CD14-positive monocyte (primary cell): ENCODE measurements at regions not wholly inside any gene's neighbourhood (a gene's known extent, or its start where the extent isn't known, plus 50 kb on each side); places are given as distances from the start of the nearest gene placed in this dataset.
A peak's percentile ranks its signal among the peaks of the same experiment; 100 is the strongest.

ENCODE experiments used
- DNase-seq, 3 donors: peaks; one replicate each; pipeline ENCODE4 v3.0.0-alpha.2; 2011 to 2022
- H2AFZ ChIP-seq: 2 replicates; pipeline ENCODE4 v1.6.0; 2012; ENCODE audit warnings: mild to moderate bottlenecking, low read depth, low read length, inconsistent platforms; ENCODE audit not compliant: insufficient read depth, poor library complexity, severe bottlenecking
- H3K27ac ChIP-seq, 2 donors: 1 replicate in 1 of 2; 2 replicates in 1 of 2; pipeline ENCODE4 v1.5.1; 2012 to 2013; ENCODE audit warnings: low read length in 2 of 2, control low read depth in 1 of 2, inconsistent platforms in 1 of 2, low read depth in 1 of 2, mild to moderate bottlenecking in 1 of 2
- H3K27me3 ChIP-seq, 2 donors: one replicate each; pipeline versions ENCODE4 v1.6.0 to v1.6.1; 2011 to 2013; ENCODE audit warnings: low read length in 2 of 2; ENCODE audit not compliant: control insufficient read depth in 2 of 2, insufficient read depth in 2 of 2
- H3K36me3 ChIP-seq, 2 donors: replicated peaks in 1 of 2; 1 replicate in 1 of 2; 2 replicates in 1 of 2; pipeline versions ENCODE4 v1.5.1 to v1.6.1; 2012 to 2013; ENCODE audit warnings: low read length in 2 of 2, control low read depth in 1 of 2, inconsistent platforms in 1 of 2, mild to moderate bottlenecking in 1 of 2; ENCODE audit not compliant: insufficient read depth in 2 of 2, control insufficient read depth in 1 of 2
- H3K4me1 ChIP-seq, 2 donors: 1 replicate in 1 of 2; 2 replicates in 1 of 2; pipeline versions ENCODE4 v1.5.1 to v1.6.1; 2012 to 2013; ENCODE audit warnings: low read length in 2 of 2, control low read depth in 1 of 2, inconsistent platforms in 1 of 2, mild to moderate bottlenecking in 1 of 2, moderate library complexity in 1 of 2; ENCODE audit not compliant: insufficient read depth in 2 of 2, control insufficient read depth in 1 of 2
- H3K4me2 ChIP-seq: replicated peaks from 2 replicates; pipeline ENCODE3; 2012; ENCODE audit warnings: low read length, moderate library complexity, mild to moderate bottlenecking; ENCODE audit not compliant: poor library complexity, severe bottlenecking; ENCODE audit errors: extremely low read depth
- H3K4me3 ChIP-seq, 3 experiments: fragments of 200-600 bp in 1 of 3; sonication (generic) in 1 of 3; replicated peaks in 1 of 3; 1 replicate in 2 of 3; 2 replicates in 1 of 3; pipeline ENCODE4 v1.5.1; 2011 to 2013; ENCODE audit warnings: low read length in 3 of 3, mild to moderate bottlenecking in 3 of 3, control low read depth in 2 of 3, low read depth in 2 of 3, inconsistent platforms in 1 of 3, moderate library complexity in 1 of 3
- H3K79me2 ChIP-seq: 2 replicates; pipeline ENCODE4 v1.6.0; 2012; ENCODE audit warnings: mild to moderate bottlenecking, control low read depth, inconsistent platforms, low read length, moderate library complexity; ENCODE audit not compliant: insufficient read depth
- H3K9ac ChIP-seq: 2 replicates; pipeline ENCODE4 v1.6.0; 2017; ENCODE audit warnings: low read length, mild to moderate bottlenecking; ENCODE audit not compliant: insufficient read depth, poor library complexity, severe bottlenecking
- H3K9me3 ChIP-seq, 2 donors: replicated peaks in 1 of 2; 1 replicate in 1 of 2; 2 replicates in 1 of 2; pipeline versions ENCODE4 v1.5.1 to v1.6.1; 2012 to 2013; ENCODE audit warnings: low read length in 2 of 2, control low read depth in 1 of 2; ENCODE audit not compliant: control insufficient read depth in 1 of 2, insufficient read depth in 1 of 2
- H4K20me1 ChIP-seq: 2 replicates; pipeline ENCODE4 v1.6.0; 2012; ENCODE audit warnings: mild to moderate bottlenecking, low read length, control low read depth, moderate library complexity; ENCODE audit not compliant: insufficient read depth
- H3K27ac Mint-ChIP-seq, 7 donors: one replicate each; pipeline ENCODE4 v1.8.0; 2020; ENCODE audit warnings: mild to moderate bottlenecking in 7 of 7, mixed read lengths in 7 of 7, moderate library complexity in 6 of 7, inconsistent platforms in 2 of 7
- H3K27me3 Mint-ChIP-seq, 3 donors: one replicate each; pipeline ENCODE4 v1.8.0; 2021 to 2022; ENCODE audit warnings: low read depth in 3 of 3, mild to moderate bottlenecking in 3 of 3, mixed read lengths in 3 of 3, moderate library complexity in 3 of 3, inconsistent platforms in 1 of 3
- H3K36me3 Mint-ChIP-seq, 2 donors: one replicate each; pipeline ENCODE4 v1.8.0; 2020; ENCODE audit warnings: mixed read lengths in 2 of 2, inconsistent platforms in 1 of 2, mild to moderate bottlenecking in 1 of 2
- H3K4me1 Mint-ChIP-seq: one replicate; pipeline ENCODE4 v1.8.0; 2020; ENCODE audit warnings: mild to moderate bottlenecking, mixed read lengths
- H3K4me3 Mint-ChIP-seq, 2 donors: one replicate each; pipeline ENCODE4 v1.8.0; 2020; ENCODE audit warnings: mild to moderate bottlenecking in 2 of 2, mixed read lengths in 2 of 2, moderate library complexity in 1 of 2
- H3K9me3 Mint-ChIP-seq, 7 donors: one replicate each; pipeline ENCODE4 v1.8.0; 2020 to 2022; ENCODE audit warnings: mixed read lengths in 7 of 7, mild to moderate bottlenecking in 6 of 7, moderate library complexity in 6 of 7, inconsistent platforms in 2 of 7
- CTCF ChIP-seq: fragments of 200-600 bp; IDR thresholded peaks from one replicate; pipeline ENCODE4 v1.8.0; 2022; ENCODE audit warnings: antibody characterized with exemption, mild to moderate bottlenecking
- WGBS: methylation state at CpG from one replicate; pipeline ENCODE4 v1.1.5; 2013; ENCODE audit warnings: missing lambda C conversion rate; ENCODE audit not compliant: insufficient coverage; 5-methylcytosine and 5-hydroxymethylcytosine counted together
- intact Hi-C, 2 donors: fragments of 100-400 bp; cut with micrococcal nuclease; formaldehyde crosslinking; loops; one replicate each; pipeline versions ENCODE4 v1.15.0 to v1.15.1; 2023

- 0% methylated on average over 1 of the region's 3 CpGs for WGBS
- Mint-ChIP-seq H3K27ac (no peak overlapping the region), H3K4me1 (no peaks in the 10 kb centered on the region), H3K4me3 (no peak overlapping the region), H3K36me3 (no peaks in the 10 kb centered on the region), H3K9me3 (peaks cover 2 to 25% (median 13%) of the 10 kb centered on the region in 7 donors), H3K27me3 (peaks cover 24 to 30% (median 24%) of the 10 kb centered on the region in 3 donors)
- H2AFZ ChIP-seq, result no peak overlapping the region
- H3K27me3 ChIP-seq, result peaks cover 55 to 68% of the 10 kb centered on the region in 2 donors
- intact Hi-C loops, result no loop called here
- no peaks in the 10 kb centered on the region for H3K79me2 ChIP-seq
- H3K9ac ChIP-seq, result no peak overlapping the region
- no peaks in the 10 kb centered on the region for H3K36me3 ChIP-seq
- H3K4me2 ChIP-seq, result peak overlapping the region; percentile 52
- peak overlapping the region; percentile 7 to 54 (median 45) for H3K4me3 ChIP-seq
- H3K9me3 ChIP-seq, result peaks cover 5 to 28% of the 10 kb centered on the region in 2 donors
- H3K4me1 ChIP-seq, result peaks cover 4 to 5% of the 10 kb centered on the region in 2 donors
- no peak overlapping the region for H3K27ac ChIP-seq
- no peak for DNase-seq
- TF ChIP-seq CTCF, result no peak
- H4K20me1 ChIP-seq, result no peaks in the 10 kb centered on the region
Measured at GRCh38 chr2:145268931-145269330, 749.0 kb upstream of the ZEB2 start.

- H3K4me3 Mint-ChIP-seq, result no peak overlapping the region
- Histone ChIP-seq H3K27ac (no peak overlapping the region), H2AFZ (no peak overlapping the region), H3K79me2 (no peaks in the 10 kb centered on the region), H3K9me3 (peaks cover 0 to 17% of the 10 kb centered on the region in 2 donors), H3K4me1 (peaks cover 4 to 5% of the 10 kb centered on the region in 2 donors), H3K4me2 (no peak overlapping the region), H3K4me3 (no peak overlapping the region), H3K9ac (no peak overlapping the region), H3K27me3 (peaks cover 68 to 83% of the 10 kb centered on the region in 2 donors), H3K36me3 (no peaks in the 10 kb centered on the region), H4K20me1 (no peaks in the 10 kb centered on the region)
- H3K27me3 Mint-ChIP-seq, result peaks cover 34 to 40% (median 36%) of the 10 kb centered on the region in 3 donors
- H3K36me3 Mint-ChIP-seq, result no peaks in the 10 kb centered on the region
- H3K9me3 Mint-ChIP-seq, result peaks cover 0 to 13% (median 11%) of the 10 kb centered on the region in 7 donors
- intact Hi-C loops, result no loop called here
- no peak for DNase-seq
- no peak overlapping the region for H3K27ac Mint-ChIP-seq
- TF ChIP-seq CTCF, result no peak
- no peaks in the 10 kb centered on the region for H3K4me1 Mint-ChIP-seq
Measured at GRCh38 chr2:145267451-145267850, 747.5 kb upstream of the ZEB2 start.
